IPS-18a (cell line): ENCODE measurements at regions not wholly inside any gene's neighbourhood (a gene's known extent, or its start where the extent isn't known, plus 50 kb on each side); places are given as distances from the start of the nearest gene placed in this dataset.
"Not testable (repeated sequence)": the region's sequence is repeated elsewhere in the genome, so short reads cannot be mapped to it uniquely, and the experiment has no call there.

Experiments used
- H3K27ac ChIP-seq: one replicate; pipeline ENCODE4 v1.5.1; 2013; ENCODE audit warnings: low read length
- H3K27me3 ChIP-seq: one replicate; pipeline ENCODE4 v1.6.1; 2013; ENCODE audit warnings: mild to moderate bottlenecking, low read length; ENCODE audit not compliant: control insufficient read depth, insufficient read depth
- H3K36me3 ChIP-seq: one replicate; pipeline ENCODE4 v1.6.1; 2013; ENCODE audit warnings: low read depth, low read length; ENCODE audit not compliant: control insufficient read depth
- H3K4me1 ChIP-seq: one replicate; pipeline ENCODE4 v1.6.1; 2013; ENCODE audit warnings: low read depth, low read length; ENCODE audit not compliant: control insufficient read depth
- H3K4me3 ChIP-seq: one replicate; pipeline ENCODE4 v1.5.1; 2013; ENCODE audit warnings: low read length
- H3K9ac ChIP-seq: one replicate; pipeline ENCODE4 v1.6.1; 2013; ENCODE audit warnings: mild to moderate bottlenecking, low read length, moderate library complexity
- H3K9me3 ChIP-seq: one replicate; pipeline ENCODE4 v1.6.1; 2013; ENCODE audit warnings: low read depth, low read length; ENCODE audit not compliant: control insufficient read depth

- no peak overlapping the region for H3K9ac ChIP-seq
- H3K27ac ChIP-seq = no peak overlapping the region
- H3K4me3 ChIP-seq = no peak overlapping the region
These were observed 74.8 kb upstream of the PLCB4 start for GRCh38 chr20:8994045-8994444.

GRCh38 chr20:8995761-8996160, 73.1 kb upstream of the PLCB4 start:
- no peak overlapping the region for H3K4me3 ChIP-seq
- H3K27me3 ChIP-seq = no peaks in the 10 kb centered on the region
- H3K4me1 ChIP-seq = peaks cover 19% of the 10 kb centered on the region
- no peak overlapping the region for H3K27ac ChIP-seq
- H3K36me3 ChIP-seq = no peaks in the 10 kb centered on the region
- H3K9me3 ChIP-seq = no peaks in the 10 kb centered on the region
- no peak overlapping the region for H3K9ac ChIP-seq

More at GRCh38 chr20:8994045-8994444, 74.8 kb upstream of the PLCB4 start:
- no peaks in the 10 kb centered on the region for H3K36me3 ChIP-seq
- H3K9me3 ChIP-seq = no peaks in the 10 kb centered on the region
- H3K27me3 ChIP-seq = no peaks in the 10 kb centered on the region
- H3K4me1 ChIP-seq = peaks cover 19% of the 10 kb centered on the region

GRCh38 chr20:8996817-8997512, 71.9 kb upstream of the PLCB4 start:
- Histone ChIP-seq H3K27me3 (no peaks in the 10 kb centered on the region), H3K9ac (peak overlapping the region; percentile 30), H3K4me1 (peaks cover 19% of the 10 kb centered on the region), H3K36me3 (no peaks in the 10 kb centered on the region), H3K9me3 (no peaks in the 10 kb centered on the region), H3K27ac (peak overlapping the region; percentile 70), H3K4me3 (peak overlapping the region; percentile 29)

- Histone ChIP-seq H3K9ac (peak overlapping the region; percentile 30), H3K27ac (peak overlapping the region; percentile 70), H3K9me3 (no peaks in the 10 kb centered on the region), H3K4me1 (peaks cover 19% of the 10 kb centered on the region), H3K4me3 (peak overlapping the region; percentile 29), H3K36me3 (no peaks in the 10 kb centered on the region), H3K27me3 (no peaks in the 10 kb centered on the region)
These were observed 71.2 kb upstream of the PLCB4 start for GRCh38 chr20:8997701-8998117.

- no peaks in the 10 kb centered on the region for H3K27me3 ChIP-seq
- H3K4me1 ChIP-seq = peaks cover 6% of the 10 kb centered on the region
- H3K36me3 ChIP-seq = no peaks in the 10 kb centered on the region
- no peaks in the 10 kb centered on the region for H3K9me3 ChIP-seq
- H3K27ac ChIP-seq = no peak overlapping the region
- no peak overlapping the region for H3K9ac ChIP-seq
- no peak overlapping the region for H3K4me3 ChIP-seq
These were observed 57.8 kb upstream of the PLCB4 start for GRCh38 chr20:9011121-9011520.

GRCh38 chr20:9015232-9015983, 53.5 kb upstream of the PLCB4 start:
- not testable (repeated sequence) for H3K36me3 ChIP-seq, H3K27me3 ChIP-seq, H3K9me3 ChIP-seq, H3K27ac ChIP-seq, H3K4me3 ChIP-seq, H3K9ac ChIP-seq
- H3K4me1 ChIP-seq = peaks cover 32% of the 10 kb centered on the region

- Histone ChIP-seq H3K36me3 (no peaks in the 10 kb centered on the region), H3K4me1 (peaks cover 33% of the 10 kb centered on the region), H3K9me3 (no peaks in the 10 kb centered on the region), H3K27me3 (no peaks in the 10 kb centered on the region), H3K9ac (no peak overlapping the region), H3K4me3 (no peak overlapping the region), H3K27ac (no peak overlapping the region)
These were observed 52.9 kb upstream of the PLCB4 start for GRCh38 chr20:9015984-9016324.

GRCh38 chr20:9018346-9018745, 50.5 kb upstream of the PLCB4 start:
- no peak overlapping the region for H3K4me3 ChIP-seq
- H3K27ac ChIP-seq = no peak overlapping the region
- H3K4me1 ChIP-seq = peaks cover 50% of the 10 kb centered on the region
- H3K9me3 ChIP-seq = no peaks in the 10 kb centered on the region
- H3K9ac ChIP-seq = no peak overlapping the region
- H3K36me3 ChIP-seq = no peaks in the 10 kb centered on the region
- no peaks in the 10 kb centered on the region for H3K27me3 ChIP-seq
